Liver (tissue), 8 donors: ENCODE measurements at regions not wholly inside any gene's neighbourhood (a gene's known extent, or its start where the extent isn't known, plus 50 kb on each side); places are given as distances from the start of the nearest gene placed in this dataset.

Source experiments
- DNase-seq: peaks from one replicate; pipeline ENCODE4 v3.0.0-alpha.2; 2017; ENCODE audit warnings: low spot score
- H3K27ac ChIP-seq, 2 donors: one replicate each; pipeline ENCODE4 v1.7.0; 2013; ENCODE audit warnings: inconsistent platforms in 2 of 2, low read length in 2 of 2, control low read depth in 1 of 2, low read depth in 1 of 2, mild to moderate bottlenecking in 1 of 2
- H3K27me3 ChIP-seq, 4 donors: one replicate each; pipeline versions ENCODE4 v1.6.1 to v1.7.0; 2013; ENCODE audit warnings: low read length in 3 of 4, inconsistent platforms in 1 of 4, mild to moderate bottlenecking in 1 of 4, moderate library complexity in 1 of 4; ENCODE audit not compliant: control insufficient read depth in 4 of 4, insufficient read depth in 4 of 4
- H3K36me3 ChIP-seq, 4 donors: one replicate each; pipeline versions ENCODE4 v1.6.1 to v1.7.0; 2013; ENCODE audit warnings: low read length in 3 of 4, mild to moderate bottlenecking in 3 of 4, low read depth in 1 of 4, moderate library complexity in 1 of 4; ENCODE audit not compliant: control insufficient read depth in 4 of 4, insufficient read depth in 3 of 4
- H3K4me1 ChIP-seq, 4 donors: one replicate each; pipeline versions ENCODE4 v1.6.1 to v1.7.0; 2013; ENCODE audit warnings: low read length in 3 of 4, mild to moderate bottlenecking in 3 of 4, moderate library complexity in 1 of 4; ENCODE audit not compliant: control insufficient read depth in 4 of 4, insufficient read depth in 4 of 4
- H3K4me3 ChIP-seq, 3 donors: one replicate each; pipeline versions ENCODE4 v1.6.1 to v1.7.0; 2013; ENCODE audit warnings: low read length in 3 of 3, control low read depth in 1 of 3, low read depth in 1 of 3, mild to moderate bottlenecking in 1 of 3
- H3K9ac ChIP-seq, 2 donors: one replicate each; pipeline ENCODE4 v1.7.0; 2013; ENCODE audit warnings: low read length in 2 of 2, mild to moderate bottlenecking in 2 of 2, moderate library complexity in 2 of 2, control low read depth in 1 of 2, low read depth in 1 of 2
- H3K9me3 ChIP-seq, 4 donors: one replicate each; pipeline versions ENCODE4 v1.6.1 to v1.7.0; 2013; ENCODE audit warnings: low read length in 3 of 4; ENCODE audit not compliant: control insufficient read depth in 4 of 4
- CTCF ChIP-seq: fragments of 150-350 bp; IDR thresholded peaks from 2 replicates; pipeline ENCODE4 v1.5.1; 2017; ENCODE audit warnings: improper control_type of control experiment, low read depth, low read length; ENCODE audit not compliant: missing input control
- EGR1 ChIP-seq, 2 donors: IDR thresholded peaks; 2 replicates each; pipeline ENCODE4 v1.6.1; 2016 to 2018; ENCODE audit warnings: antibody characterized with exemption in 2 of 2, low read depth in 2 of 2
- FOXA1 ChIP-seq: IDR thresholded peaks from 2 replicates; pipeline ENCODE4 v1.6.1; 2016; ENCODE audit warnings: antibody characterized with exemption
- FOXA2 ChIP-seq: IDR thresholded peaks from 2 replicates; pipeline ENCODE4 v1.6.1; 2016; ENCODE audit warnings: antibody characterized with exemption
- GABPA ChIP-seq, 2 donors: IDR thresholded peaks in 1 of 2; conservative IDR thresholded peaks in 1 of 2; 2 replicates each; pipeline ENCODE4 v1.6.1; 2016; ENCODE audit warnings: antibody characterized with exemption in 2 of 2, mild to moderate bottlenecking in 1 of 2, moderate library complexity in 1 of 2
- HNF4A ChIP-seq, 2 donors: conservative IDR thresholded peaks; 2 replicates each; pipeline ENCODE4 v1.6.1; 2016; ENCODE audit warnings: antibody characterized with exemption in 2 of 2, mild to moderate bottlenecking in 2 of 2
- HNF4G ChIP-seq: IDR thresholded peaks from 2 replicates; pipeline ENCODE4 v1.6.1; 2016; ENCODE audit warnings: antibody characterized with exemption
- JUND ChIP-seq, 2 donors: IDR thresholded peaks; 2 replicates each; pipeline ENCODE4 v1.6.1; 2016; ENCODE audit warnings: antibody characterized with exemption in 2 of 2
- MAX ChIP-seq: IDR thresholded peaks from 2 replicates; pipeline ENCODE4 v1.6.1; 2016; ENCODE audit warnings: antibody characterized with exemption
- NR2F2 ChIP-seq: IDR thresholded peaks from 2 replicates; pipeline ENCODE4 v1.6.1; 2016; ENCODE audit warnings: antibody characterized with exemption
- RAD21 ChIP-seq, 2 donors: IDR thresholded peaks; 2 replicates each; pipeline ENCODE4 v1.6.1; 2016; ENCODE audit warnings: antibody characterized with exemption in 2 of 2, mild to moderate bottlenecking in 2 of 2
- REST ChIP-seq: IDR thresholded peaks from 2 replicates; pipeline ENCODE4 v1.6.1; 2016; ENCODE audit warnings: antibody characterized with exemption, mild to moderate bottlenecking
- RXRA ChIP-seq, 2 donors: IDR thresholded peaks; 2 replicates each; pipeline ENCODE4 v1.6.1; 2017 to 2018; ENCODE audit warnings: antibody characterized with exemption in 2 of 2, mild to moderate bottlenecking in 1 of 2
- SP1 ChIP-seq: IDR thresholded peaks from 2 replicates; pipeline ENCODE4 v1.6.1; 2018; ENCODE audit warnings: antibody characterized with exemption, mild to moderate bottlenecking
- TAF1 ChIP-seq: conservative IDR thresholded peaks from 2 replicates; pipeline ENCODE4 v1.6.1; 2016; ENCODE audit warnings: antibody characterized with exemption, mild to moderate bottlenecking
- YY1 ChIP-seq: IDR thresholded peaks from 2 replicates; pipeline ENCODE4 v1.6.1; 2016; ENCODE audit warnings: antibody characterized with exemption, mild to moderate bottlenecking
- WGBS: extraction: QIAGEN DNeasy Blood & Tissue Kit; methylation state at CpG from one replicate; pipeline ENCODE4 v1.1.7; 2013; 5-methylcytosine and 5-hydroxymethylcytosine counted together
- TF ChIP-seq, protein P1 (sequence below): IDR thresholded peaks from 2 replicates; pipeline ENCODE4 v1.6.1; 2016; ENCODE audit warnings: antibody characterized with exemption
- donor health status: healthy.
- donor health status: healthy.
- donor health status: healthy.
- donor health status: healthy.
- donor health status: healthy.

DNA sequence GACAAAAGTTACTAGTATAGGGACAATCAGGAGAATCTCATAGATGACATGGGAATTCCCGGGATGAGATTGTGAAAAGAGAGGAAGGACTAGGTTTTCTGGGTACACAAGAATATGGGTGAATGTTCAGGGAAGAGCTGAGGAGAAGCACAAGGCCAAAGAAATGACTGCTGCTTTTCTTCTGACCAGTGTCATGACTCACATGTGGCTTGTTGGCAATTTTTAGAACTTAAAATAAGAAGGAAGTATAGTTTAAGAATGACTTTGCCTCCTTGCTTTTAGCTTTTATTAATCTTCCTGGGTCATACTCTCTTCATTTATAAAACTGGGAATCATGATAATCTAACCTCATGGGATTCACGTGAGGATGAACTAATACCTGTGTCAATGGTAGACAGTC is 652.4 kb upstream of the MEF2C start:
- H3K27me3 ChIP-seq, result no peaks in the 10 kb centered on the region
- no peaks in the 10 kb centered on the region for H3K36me3 ChIP-seq
- no peak overlapping the region for H3K4me3 ChIP-seq
- H3K9ac ChIP-seq, result no peak overlapping the region
- WGBS, result 84% methylated on average over 2 of the region's 2 CpGs
- TF ChIP-seq GABPA (IDR thresholded peaks at IDR 0.05 in 1 of 2, conservative IDR thresholded peaks at IDR 0.05 in 1 of 2), result no peak
- no peak for TF ChIP-seq EGR1 (IDR thresholded peaks at IDR 0.05; ENCODE audit: low read depth in 2 of 2)
- TF ChIP-seq, protein P1, sequence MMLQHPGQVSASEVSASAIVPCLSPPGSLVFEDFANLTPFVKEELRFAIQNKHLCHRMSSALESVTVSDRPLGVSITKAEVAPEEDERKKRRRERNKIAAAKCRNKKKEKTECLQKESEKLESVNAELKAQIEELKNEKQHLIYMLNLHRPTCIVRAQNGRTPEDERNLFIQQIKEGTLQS, result no peak
- TF ChIP-seq SP1, result no peak
- no peak for TF ChIP-seq JUND (IDR thresholded peaks at IDR 0.05)
- TF ChIP-seq TAF1, result no peak
- TF ChIP-seq CTCF, result no peak
- TF ChIP-seq RXRA (IDR thresholded peaks at IDR 0.05), result no peak
- no peak for TF ChIP-seq HNF4G
- TF ChIP-seq REST, result no peak
- no peak for TF ChIP-seq YY1
- no peak for TF ChIP-seq NR2F2
- no peak for TF ChIP-seq HNF4A (conservative IDR thresholded peaks at IDR 0.05)
- no peak for TF ChIP-seq MAX
- no peak for TF ChIP-seq RAD21 (IDR thresholded peaks at IDR 0.05)
- H3K4me1 ChIP-seq, result no peaks in the 10 kb centered on the region
- DNase-seq, result no peak
- peaks cover 0 to 2% (median 0%) of the 10 kb centered on the region in 4 donors for H3K9me3 ChIP-seq
- H3K27ac ChIP-seq, result no peak overlapping the region

GRCh38 chr5:89534331-89534730 is 651.3 kb upstream of the MEF2C start:
- Histone ChIP-seq H3K36me3 (no peaks in the 10 kb centered on the region), H3K4me3 (no peak overlapping the region), H3K27me3 (no peaks in the 10 kb centered on the region), H3K9me3 (peaks cover 0 to 2% (median 0%) of the 10 kb centered on the region in 4 donors), H3K4me1 (no peaks in the 10 kb centered on the region), H3K27ac (no peak overlapping the region), H3K9ac (no peak overlapping the region)
- no peak for TF ChIP-seq FOXA1
- TF ChIP-seq NR2F2, result no peak
- no peak for TF ChIP-seq MAX
- TF ChIP-seq TAF1, result no peak
- TF ChIP-seq, protein P1, result no peak
- TF ChIP-seq GABPA (IDR thresholded peaks at IDR 0.05 in 1 of 2, conservative IDR thresholded peaks at IDR 0.05 in 1 of 2), result no peak
- TF ChIP-seq RAD21 (IDR thresholded peaks at IDR 0.05), result no peak
- TF ChIP-seq YY1, result no peak
- TF ChIP-seq CTCF, result no peak
- no peak for TF ChIP-seq HNF4A (conservative IDR thresholded peaks at IDR 0.05)
- TF ChIP-seq FOXA2, result no peak
- TF ChIP-seq REST, result no peak
- TF ChIP-seq JUND (IDR thresholded peaks at IDR 0.05), result no peak
- TF ChIP-seq RXRA (IDR thresholded peaks at IDR 0.05), result no peak
- no peak for TF ChIP-seq HNF4G
- no peak for TF ChIP-seq EGR1 (IDR thresholded peaks at IDR 0.05; ENCODE audit: low read depth in 2 of 2)
- no peak for DNase-seq
